Tibial artery (tissue), 4 donors: ENCODE measurements at regions not wholly inside any gene's neighbourhood (a gene's known extent, or its start where the extent isn't known, plus 50 kb on each side); places are given as distances from the start of the nearest gene placed in this dataset.
"Not testable (repeated sequence)": the region's sequence is repeated elsewhere in the genome, so short reads cannot be mapped to it uniquely, and the experiment has no call there.

Source experiments
- DNase-seq, 2 donors: peaks; one replicate each; pipeline ENCODE4 v3.0.0-alpha.2; 2019
- H3K27ac ChIP-seq, 2 donors: fragments of 200-600 bp; sonication (generic) in 1 of 2; 1 replicate in 1 of 2; 2 replicates in 1 of 2; pipeline ENCODE4 v1.5.1; 2018 to 2019; ENCODE audit warnings: mild to moderate bottlenecking in 1 of 2
- H3K27me3 ChIP-seq, 2 donors: fragments of 200-600 bp; sonication (generic) in 1 of 2; one replicate each; pipeline versions ENCODE4 v1.5.1 to v1.6.0; 2016 to 2019
- H3K36me3 ChIP-seq, 3 donors: fragments of 200-600 bp; sonication (generic) in 2 of 3; one replicate each; pipeline ENCODE4 v1.5.1; 2016 to 2019; ENCODE audit warnings: mild to moderate bottlenecking in 2 of 3
- H3K4me1 ChIP-seq, 4 donors: fragments of 200-600 bp; sonication (generic) in 2 of 4; 1 replicate in 3 of 4; 2 replicates in 1 of 4; pipeline ENCODE4 v1.5.1; 2016 to 2019
- H3K4me3 ChIP-seq, 2 donors: fragments of 200-600 bp; sonication (generic) in 1 of 2; 1 replicate in 1 of 2; 2 replicates in 1 of 2; pipeline ENCODE4 v1.5.1; 2018 to 2019; ENCODE audit warnings: mild to moderate bottlenecking in 2 of 2
- H3K9me3 ChIP-seq, 3 donors: fragments of 200-600 bp; sonication (generic) in 1 of 3; one replicate each; pipeline ENCODE4 v1.5.1; 2016 to 2019
- CTCF ChIP-seq, 2 experiments: fragments of 200-600 bp in 1 of 2; fragments of 450-650 bp in 1 of 2; IDR thresholded peaks; one replicate each; pipeline ENCODE4 v1.5.1; 2017 to 2019; ENCODE audit warnings: antibody characterized with exemption in 2 of 2, mild to moderate bottlenecking in 1 of 2, moderate library complexity in 1 of 2
- intact Hi-C: fragments of 100-400 bp; cut with DNase I; formaldehyde crosslinking; loops from one replicate; pipeline ENCODE4 v1.15.0; 2023; ENCODE audit warnings: low total_unique reads

- TF ChIP-seq CTCF (IDR thresholded peaks at IDR 0.05) = no peak
- intact Hi-C loops = loop anchor here (10.0 kb wide), 1 partner anchor 526 kb away; the partner anchor contains the start of gene ATP9B
- Histone ChIP-seq H3K9me3 (peaks cover 0 to 3% (median 0%) of the 10 kb centered on the region in 3 donors), H3K4me3 (no peak overlapping the region), H3K27me3 (no peaks in the 10 kb centered on the region), H3K4me1 (peaks cover 0 to 46% (median 37%) of the 10 kb centered on the region in 4 donors), H3K27ac (peak overlapping the region; percentile 87 to 90), H3K36me3 (no peaks in the 10 kb centered on the region)
- DNase-seq = no peak
Observed at GRCh38 chr18:79590191-79591031, 89.2 kb upstream of the CTDP1 start.

- DNase-seq = no peak
- no peaks in the 10 kb centered on the region for H3K36me3 ChIP-seq
- no peak for TF ChIP-seq CTCF (IDR thresholded peaks at IDR 0.05)
- no peak overlapping the region for H3K4me3 ChIP-seq
- intact Hi-C loops = loop anchor here (10.0 kb wide), 1 partner anchor 526 kb away; the partner anchor contains the start of gene ATP9B
- peaks cover 0 to 3% (median 0%) of the 10 kb centered on the region in 3 donors for H3K9me3 ChIP-seq
- H3K27me3 ChIP-seq = no peaks in the 10 kb centered on the region
- H3K27ac ChIP-seq = peak overlapping the region in 1 of 2 donors; percentile 90
- peaks cover 0 to 46% (median 37%) of the 10 kb centered on the region in 4 donors for H3K4me1 ChIP-seq
Observed at GRCh38 chr18:79591032-79591308, 88.6 kb upstream of the CTDP1 start.

GRCh38 chr18:79592684-79593083 lies 86.9 kb upstream of the CTDP1 start:
- H3K9me3 ChIP-seq, H3K27me3 ChIP-seq, DNase-seq, H3K27ac ChIP-seq, H3K4me3 ChIP-seq, H3K36me3 ChIP-seq: not testable (repeated sequence)
- peaks cover 0 to 29% (median 25%) of the 10 kb centered on the region in 4 donors for H3K4me1 ChIP-seq
- intact Hi-C loops = loop anchor here (10.0 kb wide), 1 partner anchor 528 kb away; the partner anchor contains the start of gene ATP9B

GRCh38 chr18:79595876-79596374 lies 83.7 kb upstream of the CTDP1 start:
- H3K4me3 ChIP-seq = no peak overlapping the region
- intact Hi-C loops = loop anchor here (10.0 kb wide), 1 partner anchor 531 kb away; the partner anchor contains the start of gene ATP9B
- peaks cover 0 to 2% of the 10 kb centered on the region in 2 donors for H3K27me3 ChIP-seq
- no peaks in the 10 kb centered on the region for H3K36me3 ChIP-seq
- DNase-seq = peak in 1 of 2 donors; percentile 33
- no peak overlapping the region for H3K27ac ChIP-seq
- peaks cover 0 to 3% (median 0%) of the 10 kb centered on the region in 3 donors for H3K9me3 ChIP-seq
- no peaks in the 10 kb centered on the region for H3K4me1 ChIP-seq
- no peak for TF ChIP-seq CTCF (IDR thresholded peaks at IDR 0.05)

GRCh38 chr18:79596446-79597175 lies 83.0 kb upstream of the CTDP1 start:
- H3K9me3 ChIP-seq = peaks cover 0 to 3% (median 0%) of the 10 kb centered on the region in 3 donors
- peak in 1 of 2 donors; percentile 47 for DNase-seq
- intact Hi-C loops = loop anchor here (10.0 kb wide), 1 partner anchor 532 kb away; the partner anchor contains the start of gene ATP9B
- no peaks in the 10 kb centered on the region for H3K4me1 ChIP-seq
- no peak overlapping the region for H3K4me3 ChIP-seq
- H3K36me3 ChIP-seq = no peaks in the 10 kb centered on the region
- TF ChIP-seq CTCF (IDR thresholded peaks at IDR 0.05) = no peak
- peaks cover 0 to 2% of the 10 kb centered on the region in 2 donors for H3K27me3 ChIP-seq
- no peak overlapping the region for H3K27ac ChIP-seq
